Activated CD8-positive, alpha-beta memory T cell treated with anti-CD3 and anti-CD28 coated beads, Interleukin-2, amount 50 U/mL, for 24 hours (primary cell): ENCODE measurements at regions not wholly inside any gene's neighbourhood (a gene's known extent, or its start where the extent isn't known, plus 50 kb on each side); places are given as distances from the start of the nearest gene placed in this dataset.

Experiments used
- DNase-seq: peaks from one replicate; pipeline ENCODE4 v3.0.0-alpha.2; 2020; ENCODE audit errors: extremely low read depth

DNA sequence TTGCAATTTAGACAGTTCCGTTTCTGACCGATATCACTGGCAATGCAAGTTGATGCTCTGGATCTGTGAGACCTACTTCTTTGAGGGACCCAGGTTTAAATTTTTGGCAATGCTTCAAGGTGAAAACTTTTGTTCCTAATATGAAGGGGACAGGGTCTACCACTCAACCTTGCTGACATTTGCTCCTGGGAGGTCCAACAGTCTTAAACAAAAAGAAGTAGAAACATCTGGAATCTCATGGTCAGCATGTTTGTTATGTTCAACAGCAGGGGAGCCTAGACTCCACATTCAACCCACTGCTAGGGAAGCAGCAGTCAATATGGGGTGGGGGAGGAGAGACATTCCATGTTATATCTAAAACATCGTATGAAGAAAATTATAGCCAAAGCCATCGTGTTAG is 196.4 kb downstream of the SIM1 start:
- DNase-seq, result no peak

DNA sequence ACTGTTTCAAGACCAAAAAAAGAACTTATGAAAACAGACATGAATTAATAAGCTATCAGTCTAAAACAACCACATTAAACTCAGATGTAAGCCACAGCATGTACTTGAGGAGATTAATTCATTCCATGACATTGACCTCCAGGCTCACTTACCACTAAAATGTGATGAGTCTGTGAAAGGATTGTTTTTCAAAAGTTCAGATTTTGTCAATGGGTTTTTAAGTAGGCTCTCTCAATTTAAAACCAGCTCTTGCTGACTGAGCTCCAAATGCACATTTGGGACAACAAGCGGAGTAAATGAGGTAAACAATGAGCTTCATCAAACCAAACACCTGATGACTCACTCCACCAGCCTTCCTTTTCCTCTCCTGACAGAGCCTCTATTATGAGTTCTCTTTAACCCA is 197.0 kb downstream of the SIM1 start:
- no peak for DNase-seq

DNA sequence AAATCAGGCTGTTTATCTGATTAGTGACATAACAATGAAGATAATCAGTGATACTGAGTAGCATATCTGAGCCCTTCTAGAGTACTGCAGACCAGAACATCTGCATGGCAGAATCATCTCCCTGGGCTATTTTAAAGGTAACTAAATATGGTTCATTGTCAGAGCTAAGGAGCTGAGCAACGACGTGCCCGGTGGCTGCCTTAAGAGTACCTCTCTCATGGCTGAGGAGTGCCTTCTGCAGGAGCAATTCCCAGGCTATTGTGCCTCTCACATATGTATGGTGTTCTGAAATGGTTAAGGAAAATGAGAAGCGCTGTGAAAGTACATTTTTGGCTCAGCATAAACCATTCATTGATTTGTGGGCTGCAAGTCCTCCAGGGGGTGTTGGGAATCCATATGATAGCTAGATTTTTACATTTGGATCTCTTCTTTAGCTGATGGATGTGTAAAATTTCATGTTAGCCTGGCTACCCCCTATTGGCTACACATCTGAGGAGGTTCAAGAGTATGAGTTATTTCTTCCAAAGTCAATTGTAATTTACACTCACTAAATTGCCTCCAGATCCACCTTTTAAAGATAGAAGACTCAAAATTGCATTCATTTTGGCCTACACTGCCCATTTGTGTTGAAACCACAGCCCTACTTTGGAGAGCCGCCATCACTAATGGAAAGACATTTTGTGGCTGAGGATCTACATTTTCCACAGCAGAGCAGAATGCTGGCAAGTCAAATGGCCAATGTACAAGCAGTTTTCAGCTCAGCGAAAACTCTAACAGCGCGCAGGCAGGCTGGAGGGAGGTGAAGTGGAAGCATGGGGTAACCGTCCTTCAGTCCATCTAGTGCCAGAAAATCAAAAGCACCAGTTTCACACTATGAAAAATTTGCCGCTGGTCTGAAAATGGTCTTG is 198.0 kb downstream of the SIM1 start:
- DNase-seq, result no peak

DNA sequence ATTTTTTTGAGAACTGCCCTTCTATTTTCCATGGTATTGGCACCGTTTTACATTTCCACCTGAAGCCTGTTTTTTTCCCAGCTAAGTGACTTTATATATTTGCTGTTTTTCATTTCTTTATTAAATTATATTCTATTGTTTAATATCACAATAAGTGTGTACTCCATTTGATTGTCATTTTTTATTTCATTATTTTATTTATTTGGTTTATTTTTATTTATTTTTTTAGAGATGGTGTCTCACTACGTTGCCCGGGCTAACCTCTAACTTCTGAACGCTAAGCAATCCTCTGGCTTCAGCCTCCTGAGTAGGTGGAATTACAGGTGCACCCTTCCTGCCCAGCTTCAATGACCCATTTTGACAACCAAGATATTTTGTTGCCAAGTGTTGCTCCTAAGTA is 202.6 kb downstream of the SIM1 start:
- no peak for DNase-seq

DNA sequence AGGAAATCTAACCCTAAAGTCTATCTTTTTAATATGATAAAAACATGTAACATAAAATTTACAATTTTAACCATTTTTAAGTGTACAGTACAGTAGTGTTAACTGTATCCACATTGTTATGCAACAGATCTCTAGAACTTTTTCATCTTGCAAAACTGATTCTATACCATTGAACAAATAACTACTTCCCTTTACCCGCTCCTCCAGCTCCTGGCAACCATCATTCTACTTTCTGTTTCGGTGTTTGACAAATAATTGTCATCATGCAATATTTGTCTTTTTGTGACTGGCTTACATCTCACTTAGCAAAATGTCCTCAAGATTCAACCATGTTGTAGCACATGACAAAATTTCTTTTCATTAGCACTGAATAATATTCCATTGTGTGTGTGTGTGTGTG is 203.2 kb downstream of the SIM1 start:
- DNase-seq, result no peak

DNA sequence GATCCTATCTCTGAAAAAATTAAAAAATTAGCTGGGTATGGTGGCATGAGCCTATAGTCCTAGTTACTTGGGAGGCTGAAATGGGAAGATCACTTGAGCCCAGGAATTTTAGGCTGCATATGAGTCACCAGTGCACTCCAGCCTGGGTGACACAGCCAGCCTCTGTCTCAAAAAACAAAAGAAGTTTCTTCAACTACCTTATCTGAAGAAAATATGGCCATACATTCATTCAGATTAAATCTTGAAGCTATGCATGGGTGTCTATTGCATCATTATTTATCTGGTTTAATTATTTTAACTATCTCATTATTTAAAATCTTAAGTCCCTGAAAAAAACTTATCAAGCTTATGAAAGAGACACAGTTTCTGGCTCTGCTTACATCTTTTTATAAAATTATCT is 204.1 kb downstream of the SIM1 start:
- no peak for DNase-seq

DNA sequence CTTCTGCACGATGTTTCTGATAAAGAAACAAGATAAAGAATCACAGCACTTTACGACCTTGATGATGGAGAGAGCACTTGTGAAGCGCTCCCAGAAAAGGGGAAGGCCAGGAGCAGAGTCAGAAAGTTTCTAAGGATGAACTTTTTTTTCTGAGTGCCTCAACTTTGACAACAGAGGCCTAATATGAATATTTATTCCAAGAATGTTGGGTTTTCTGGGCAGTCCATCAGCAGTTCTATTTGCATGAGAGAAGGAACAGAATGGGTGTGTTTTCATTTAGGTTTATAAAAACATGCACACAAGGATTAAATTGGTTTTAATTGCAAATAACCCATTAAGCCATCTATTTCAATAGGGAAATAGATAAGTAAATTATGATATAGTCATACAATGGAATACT is 204.9 kb downstream of the SIM1 start:
- no peak for DNase-seq

DNA sequence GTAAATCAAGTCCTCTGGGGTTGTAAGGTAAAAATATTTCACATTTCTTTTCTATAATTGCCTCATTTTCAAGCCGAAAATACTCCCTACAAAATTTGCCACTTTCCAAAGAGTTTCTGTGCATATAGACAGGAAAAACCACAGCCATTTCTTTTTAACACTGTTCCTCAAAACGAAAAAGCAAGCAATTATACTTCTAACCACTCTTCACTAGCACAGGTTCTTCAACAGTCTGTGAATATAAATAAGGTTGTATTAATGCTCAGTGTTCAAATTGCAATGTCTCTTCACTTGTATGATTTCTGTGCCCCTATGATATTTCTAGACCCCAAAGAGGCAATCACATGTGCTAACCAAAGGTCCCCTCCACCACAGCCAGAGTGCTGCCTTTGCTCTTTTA is 206.0 kb downstream of the SIM1 start:
- DNase-seq, result no peak

DNA sequence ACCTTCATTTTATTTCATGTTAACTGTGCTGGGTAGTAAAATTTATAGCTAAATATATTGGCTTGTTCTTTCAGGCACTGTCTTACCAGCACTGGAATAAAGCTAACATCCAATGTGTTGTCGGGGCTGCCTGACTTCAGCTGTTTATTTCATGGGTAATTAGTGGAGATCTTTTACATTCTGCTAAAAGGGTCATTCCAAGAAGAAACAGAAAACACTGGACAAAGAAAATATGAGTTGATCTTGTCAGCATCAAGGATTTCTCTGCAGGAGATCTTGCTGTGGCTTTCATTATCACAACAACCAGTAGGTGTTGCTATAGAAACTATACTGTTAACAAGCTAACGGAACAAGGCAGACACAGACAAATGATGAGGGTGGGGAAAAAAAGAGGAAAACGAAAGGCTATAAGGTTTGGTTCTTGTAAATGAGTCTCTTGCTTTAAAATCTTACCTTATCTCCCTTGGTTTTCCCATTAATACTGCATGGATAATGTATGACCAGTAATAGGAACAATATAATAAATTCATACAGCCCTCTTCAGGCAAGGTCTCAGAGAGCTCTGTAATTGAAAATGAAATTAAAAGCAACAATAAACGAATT is 206.8 kb downstream of the SIM1 start:
- DNase-seq, result no peak

DNA sequence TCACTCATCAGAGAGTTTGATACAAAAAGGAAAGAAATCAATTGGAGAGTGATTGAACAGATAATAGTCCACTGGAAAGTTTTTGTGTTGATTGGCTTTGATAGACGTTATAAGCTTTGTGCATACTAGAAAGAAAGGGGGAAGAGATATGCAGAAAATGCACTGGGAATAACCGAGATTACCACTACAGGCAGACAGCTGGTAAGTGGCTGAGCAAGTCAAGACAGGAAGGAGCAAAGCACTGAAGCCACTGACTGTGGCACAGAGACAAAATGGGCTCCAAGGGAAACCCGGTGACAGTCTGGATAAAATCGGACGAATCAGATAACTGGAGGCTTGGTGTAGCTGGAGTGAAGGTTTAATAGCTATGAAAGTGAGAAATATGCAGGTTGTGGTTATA is 209.0 kb downstream of the SIM1 start:
- DNase-seq, result no peak

DNA sequence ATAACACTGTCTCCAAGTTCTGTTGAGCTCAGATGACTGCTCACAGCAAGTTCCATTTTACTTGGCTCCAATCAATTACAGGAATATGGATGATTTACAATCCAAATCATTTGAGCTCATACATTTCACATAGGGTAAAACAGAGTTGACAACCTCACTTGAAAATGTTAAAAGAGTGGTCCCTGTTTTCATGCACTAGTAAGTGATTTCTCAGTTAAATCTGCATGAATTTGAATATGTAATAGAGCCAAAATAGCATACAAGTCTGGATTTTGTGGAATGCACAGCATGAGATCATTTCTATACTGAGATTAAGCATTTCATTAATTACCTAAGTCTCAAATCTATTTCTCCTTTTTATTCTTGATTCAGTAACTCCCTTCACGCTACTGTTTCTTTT is 217.6 kb downstream of the SIM1 start:
- DNase-seq, result no peak

DNA sequence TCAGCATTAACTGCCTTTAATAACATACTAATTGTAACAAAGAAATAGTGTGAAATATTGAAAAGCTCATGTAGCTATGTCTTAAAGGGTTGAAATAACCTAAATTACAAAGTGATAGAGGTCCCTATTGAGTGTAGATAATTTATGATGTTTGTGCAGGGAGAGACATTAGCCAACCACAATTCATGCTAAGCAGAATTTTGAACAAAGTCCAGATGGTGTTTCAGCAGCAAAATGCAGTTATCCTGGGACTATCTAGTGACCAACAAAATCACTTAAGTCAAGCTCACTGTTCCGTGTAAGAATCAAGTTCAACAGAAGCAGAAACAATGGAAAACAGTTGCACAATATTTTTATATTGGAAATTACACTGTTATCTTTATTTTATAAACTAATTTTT is 218.5 kb downstream of the SIM1 start:
- DNase-seq, result no peak

DNA sequence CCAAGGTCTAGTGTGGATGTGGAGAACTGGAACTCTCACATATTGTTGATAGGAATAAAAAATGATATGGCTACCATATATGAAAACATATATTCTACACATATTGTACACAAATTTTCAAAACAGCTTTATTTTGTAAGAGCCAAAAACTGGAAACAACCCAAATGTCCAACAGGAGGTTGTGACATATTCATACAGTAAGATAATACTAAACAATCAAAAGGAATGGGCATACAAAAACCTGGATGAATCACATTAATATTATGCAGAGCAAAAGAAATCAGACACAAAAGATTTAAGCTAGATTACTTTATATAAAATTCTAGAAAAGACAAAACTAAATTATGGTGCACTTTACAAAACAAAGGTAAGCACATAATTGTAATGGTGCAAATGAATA is 223.9 kb downstream of the SIM1 start:
- DNase-seq, result no peak

DNA sequence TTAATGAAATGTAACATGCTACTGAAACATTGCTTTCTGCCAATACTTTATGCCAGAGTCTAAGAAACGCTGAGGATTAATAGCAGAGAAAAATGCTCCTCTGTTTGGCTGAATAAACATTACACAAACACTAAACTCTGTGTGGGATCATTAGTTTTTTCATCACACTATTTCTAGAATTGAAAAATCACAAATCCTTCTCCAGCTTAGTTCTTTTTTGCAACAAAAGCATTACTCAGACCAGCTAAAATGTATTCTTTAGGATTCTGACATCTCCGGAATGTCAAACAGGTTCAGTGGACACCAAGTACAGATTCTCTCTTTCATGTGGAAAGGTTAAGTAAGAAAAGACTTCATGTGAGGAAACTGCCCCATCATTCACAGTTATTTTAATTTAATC is 226.9 kb downstream of the SIM1 start:
- no peak for DNase-seq

DNA sequence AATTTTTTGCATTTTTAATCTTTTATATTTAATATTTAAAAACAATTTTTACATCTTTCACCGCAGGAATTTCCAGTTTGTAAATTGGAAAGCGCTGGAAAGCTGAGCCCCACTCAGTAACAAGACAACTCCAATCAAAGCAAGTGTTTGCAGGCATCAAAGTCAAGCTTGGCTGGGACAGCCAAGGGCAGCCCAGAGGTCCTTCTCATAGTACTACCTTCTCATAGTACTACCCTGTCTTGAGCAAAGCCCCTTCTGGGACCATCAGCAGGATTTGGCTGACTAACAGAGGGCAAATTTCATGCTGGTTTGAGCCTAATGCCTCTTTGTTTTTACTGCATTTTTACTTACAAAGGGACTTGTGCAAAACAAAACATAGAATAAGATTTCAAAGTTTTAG is 228.3 kb downstream of the SIM1 start:
- no peak for DNase-seq

DNA sequence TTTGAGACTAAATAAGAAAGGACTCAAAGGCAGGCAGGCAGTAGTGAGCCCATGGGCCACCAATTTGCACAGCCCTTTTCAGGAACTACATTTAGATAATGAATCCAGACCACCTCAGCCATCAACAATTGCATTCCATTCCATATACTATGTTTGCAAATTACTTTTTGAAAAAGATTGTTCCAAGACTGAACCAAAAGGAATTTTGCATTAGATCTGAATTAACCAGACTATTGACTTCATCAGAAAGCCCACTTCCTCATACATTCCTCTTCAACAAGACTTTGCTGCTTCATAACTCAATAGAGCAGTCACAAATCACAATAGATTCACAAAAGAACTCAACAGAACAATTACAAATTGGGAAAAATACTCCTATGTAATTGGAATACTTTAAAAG is 229.1 kb downstream of the SIM1 start:
- no peak for DNase-seq

DNA sequence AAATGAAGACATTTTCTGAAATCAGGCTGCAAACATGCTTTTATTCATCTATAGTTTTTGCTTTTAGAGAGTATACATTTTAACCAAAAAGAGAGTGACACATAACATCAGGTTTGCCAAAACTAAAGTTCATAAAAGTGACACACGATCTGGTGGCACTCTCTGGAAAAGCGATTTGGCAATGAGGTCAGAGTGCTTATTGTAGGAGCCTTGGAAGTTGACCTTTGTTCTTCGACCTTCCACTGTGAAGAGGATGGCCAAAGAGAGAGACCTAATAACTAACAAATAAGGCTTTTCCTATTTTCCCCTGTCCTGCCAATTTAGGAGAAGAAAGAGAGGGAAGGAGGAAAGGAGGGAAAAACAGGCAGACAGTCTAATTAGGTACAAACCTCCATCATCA is 230.1 kb downstream of the SIM1 start:
- no peak for DNase-seq

DNA sequence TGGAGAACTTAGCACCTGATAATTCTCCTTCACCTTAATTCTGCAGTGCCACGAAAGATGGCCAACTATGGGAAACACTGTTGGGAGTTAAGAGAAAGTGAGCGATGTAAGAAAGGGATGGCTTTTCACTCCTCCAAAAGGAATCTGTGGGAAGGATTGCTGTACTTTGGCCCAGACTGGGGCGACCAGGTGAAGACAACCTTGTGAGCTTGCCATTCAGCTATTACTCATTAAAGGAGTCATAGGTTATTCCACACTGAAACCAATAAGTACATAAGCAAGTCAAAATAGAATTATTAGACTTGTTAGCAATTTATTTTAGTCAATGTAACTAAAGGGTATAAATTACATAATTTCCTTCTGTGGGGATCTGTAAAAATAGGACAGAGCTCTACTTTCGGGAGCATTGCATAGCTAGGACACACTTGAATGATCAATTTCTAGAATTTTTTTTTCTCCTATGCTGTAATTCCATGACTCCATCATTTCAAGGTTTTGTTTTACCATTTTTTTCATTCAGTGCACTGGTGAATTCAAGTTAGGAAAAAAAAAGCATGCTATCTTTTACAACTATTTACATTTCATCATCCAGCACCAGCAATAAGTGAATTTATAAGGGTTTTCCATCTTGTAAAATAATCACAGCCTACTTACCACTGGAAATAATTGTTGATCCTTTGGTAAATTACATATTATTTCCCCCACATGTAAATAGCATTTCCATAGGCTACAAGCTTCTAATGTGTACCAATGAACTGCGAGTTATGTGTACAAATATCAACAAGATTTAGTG is 231.7 kb downstream of the SIM1 start:
- DNase-seq, result no peak

DNA sequence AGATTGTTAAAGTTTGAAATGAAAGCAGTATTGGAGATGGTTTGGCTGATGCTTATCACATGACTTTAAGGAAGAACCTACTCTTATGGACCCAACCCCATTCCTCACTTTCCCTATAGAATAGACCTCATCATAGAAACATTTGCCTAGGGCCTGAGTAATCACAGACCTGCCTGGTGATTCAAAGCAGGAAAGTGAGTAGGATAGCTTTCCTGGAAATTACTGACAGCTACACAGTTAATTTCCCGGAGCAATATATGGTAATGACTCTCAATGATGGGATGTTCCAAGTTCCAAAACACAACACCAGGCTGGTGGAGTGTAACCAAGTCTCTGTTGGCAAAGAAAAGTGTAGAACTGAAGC is 233.8 kb downstream of the SIM1 start:
- DNase-seq, result no peak

DNA sequence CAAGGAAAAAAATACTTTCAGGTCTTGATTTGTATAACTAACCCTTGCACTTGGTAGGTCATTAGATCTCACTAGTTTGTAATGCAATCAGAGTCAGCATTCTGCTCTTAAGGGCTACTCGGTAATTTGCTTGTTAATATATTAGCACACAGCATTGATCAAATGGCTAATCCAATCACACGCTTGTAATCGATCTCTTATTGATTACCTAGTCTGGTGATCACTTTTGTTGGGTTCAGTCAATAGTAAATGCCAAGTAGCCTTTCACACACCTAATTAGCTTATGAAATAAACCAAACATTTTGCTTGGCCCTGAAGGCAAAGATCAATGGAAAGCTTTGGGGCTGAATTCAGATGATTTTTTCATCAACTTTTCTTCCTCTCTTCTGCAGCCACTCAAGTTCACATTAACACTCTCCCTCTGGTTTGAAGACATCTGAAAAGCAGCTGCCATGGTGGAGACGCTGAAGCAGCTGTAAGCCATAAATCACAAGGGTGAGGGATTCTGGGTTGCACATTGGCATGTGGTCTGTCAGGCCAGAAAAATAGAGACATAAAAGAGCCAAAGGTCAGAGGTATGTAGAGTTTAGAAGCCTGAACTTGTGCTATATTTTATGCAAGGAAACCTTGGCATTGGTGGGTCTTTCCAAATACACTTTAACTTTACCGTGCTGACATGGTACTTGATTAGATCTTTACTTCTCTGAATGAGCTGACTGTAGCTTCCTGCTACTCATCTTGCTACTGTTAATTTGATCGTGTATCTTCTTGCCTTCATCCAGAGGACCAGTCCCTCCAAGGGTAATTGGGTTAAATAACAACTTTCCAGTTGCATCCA is 234.4 kb downstream of the SIM1 start:
- DNase-seq, result no peak

DNA sequence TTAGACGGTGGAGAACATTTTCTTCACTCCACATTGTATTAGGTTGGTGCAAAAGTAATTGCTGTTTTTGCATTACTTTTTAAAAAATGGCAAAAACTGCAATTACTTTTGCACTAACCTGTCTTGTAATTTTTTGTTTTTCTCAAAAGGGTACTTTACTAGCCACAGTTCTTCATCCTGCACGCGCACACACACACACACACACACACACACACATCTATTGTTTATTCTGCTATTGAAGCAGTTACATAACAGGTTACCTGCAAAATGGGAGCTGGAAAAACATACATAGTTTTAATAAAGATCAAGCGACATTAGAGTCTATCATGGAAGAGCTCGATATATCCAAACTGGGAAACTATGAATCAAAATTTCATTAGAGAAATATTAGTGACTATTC is 235.2 kb downstream of the SIM1 start:
- no peak for DNase-seq

DNA sequence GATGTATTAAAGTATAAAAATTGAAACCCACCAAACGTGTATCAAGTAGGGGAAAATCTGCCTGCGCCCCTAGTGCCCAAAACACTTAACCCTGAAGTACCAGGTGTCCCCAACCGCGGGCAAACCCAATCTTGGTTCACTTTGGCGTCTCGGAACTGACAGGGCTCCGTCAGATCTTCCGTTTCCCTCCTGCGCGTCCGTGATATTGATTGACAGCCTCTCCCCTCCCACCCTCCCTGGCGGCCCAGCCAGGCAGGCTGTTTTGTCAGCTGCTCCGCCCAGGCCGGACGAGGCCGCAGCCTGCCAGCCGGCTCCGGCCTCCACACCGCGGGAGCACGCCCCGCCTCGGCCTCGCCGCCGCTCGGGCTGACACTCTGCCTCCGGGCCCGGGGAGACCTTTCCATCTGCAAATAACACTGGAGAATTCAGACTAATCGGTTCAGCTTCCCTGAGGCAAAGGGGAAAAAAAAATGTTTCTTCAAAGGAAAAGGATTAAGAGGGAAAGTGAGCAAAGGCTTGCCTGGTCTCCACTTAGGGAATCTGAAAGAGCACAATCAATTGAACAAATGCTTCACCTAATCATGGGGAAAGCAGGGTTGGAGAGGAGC is 234.9 kb upstream of the MCHR2 start:
- peak; percentile 13 for DNase-seq
